H1 (cell line): ENCODE measurements at regions not wholly inside any gene's neighbourhood (a gene's known extent, or its start where the extent isn't known, plus 50 kb on each side); places are given as distances from the start of the nearest gene placed in this dataset.

Experiments used
- CBX5 ChIP-seq: fragments of 300-800, 300-1000 bp; sonication (generic); IDR thresholded peaks from 2 replicates; pipeline ENCODE4 v1.7.1; 2016; ENCODE audit warnings: antibody characterized with exemption, low read length, low read depth
- JUN ChIP-seq: IDR thresholded peaks from 2 replicates; pipeline ENCODE4 v1.6.1; 2011; ENCODE audit warnings: low read depth, mild to moderate bottlenecking, improper control_type of control experiment, low read length
- KDM4A ChIP-seq: IDR thresholded peaks from one replicate; pipeline ENCODE4 v1.7.1; 2012; ENCODE audit warnings: low read depth, mild to moderate bottlenecking, moderate library complexity, low read length, inconsistent platforms; ENCODE audit not compliant: severe bottlenecking

GRCh38 chr5:107771926-107772325, 101.2 kb upstream of the EFNA5 start (continued):
- TF ChIP-seq CBX5 (no peak), KDM4A (no peak), JUN (no peak)
- TF ChIP-seq, all 59 proteins: peak for 0
